CD14-positive monocyte (primary cell): ENCODE measurements at regions not wholly inside any gene's neighbourhood (a gene's known extent, or its start where the extent isn't known, plus 50 kb on each side); places are given as distances from the start of the nearest gene placed in this dataset.

Source experiments
- DNase-seq, 3 donors: peaks; one replicate each; pipeline ENCODE4 v3.0.0-alpha.2; 2011 to 2022
- H2AFZ ChIP-seq: 2 replicates; pipeline ENCODE4 v1.6.0; 2012; ENCODE audit warnings: mild to moderate bottlenecking, low read depth, low read length, inconsistent platforms; ENCODE audit not compliant: insufficient read depth, poor library complexity, severe bottlenecking
- H3K27ac ChIP-seq, 2 donors: 1 replicate in 1 of 2; 2 replicates in 1 of 2; pipeline ENCODE4 v1.5.1; 2012 to 2013; ENCODE audit warnings: low read length in 2 of 2, control low read depth in 1 of 2, inconsistent platforms in 1 of 2, low read depth in 1 of 2, mild to moderate bottlenecking in 1 of 2
- H3K27me3 ChIP-seq, 2 donors: one replicate each; pipeline versions ENCODE4 v1.6.0 to v1.6.1; 2011 to 2013; ENCODE audit warnings: low read length in 2 of 2; ENCODE audit not compliant: control insufficient read depth in 2 of 2, insufficient read depth in 2 of 2
- H3K36me3 ChIP-seq, 2 donors: replicated peaks in 1 of 2; 1 replicate in 1 of 2; 2 replicates in 1 of 2; pipeline versions ENCODE4 v1.5.1 to v1.6.1; 2012 to 2013; ENCODE audit warnings: low read length in 2 of 2, control low read depth in 1 of 2, inconsistent platforms in 1 of 2, mild to moderate bottlenecking in 1 of 2; ENCODE audit not compliant: insufficient read depth in 2 of 2, control insufficient read depth in 1 of 2
- H3K4me1 ChIP-seq, 2 donors: 1 replicate in 1 of 2; 2 replicates in 1 of 2; pipeline versions ENCODE4 v1.5.1 to v1.6.1; 2012 to 2013; ENCODE audit warnings: low read length in 2 of 2, control low read depth in 1 of 2, inconsistent platforms in 1 of 2, mild to moderate bottlenecking in 1 of 2, moderate library complexity in 1 of 2; ENCODE audit not compliant: insufficient read depth in 2 of 2, control insufficient read depth in 1 of 2
- H3K4me2 ChIP-seq: replicated peaks from 2 replicates; pipeline ENCODE3; 2012; ENCODE audit warnings: low read length, moderate library complexity, mild to moderate bottlenecking; ENCODE audit not compliant: poor library complexity, severe bottlenecking; ENCODE audit errors: extremely low read depth
- H3K4me3 ChIP-seq, 3 experiments: fragments of 200-600 bp in 1 of 3; sonication (generic) in 1 of 3; replicated peaks in 1 of 3; 1 replicate in 2 of 3; 2 replicates in 1 of 3; pipeline ENCODE4 v1.5.1; 2011 to 2013; ENCODE audit warnings: low read length in 3 of 3, mild to moderate bottlenecking in 3 of 3, control low read depth in 2 of 3, low read depth in 2 of 3, inconsistent platforms in 1 of 3, moderate library complexity in 1 of 3
- H3K79me2 ChIP-seq: 2 replicates; pipeline ENCODE4 v1.6.0; 2012; ENCODE audit warnings: mild to moderate bottlenecking, control low read depth, inconsistent platforms, low read length, moderate library complexity; ENCODE audit not compliant: insufficient read depth
- H3K9ac ChIP-seq: 2 replicates; pipeline ENCODE4 v1.6.0; 2017; ENCODE audit warnings: low read length, mild to moderate bottlenecking; ENCODE audit not compliant: insufficient read depth, poor library complexity, severe bottlenecking
- H3K9me3 ChIP-seq, 2 donors: replicated peaks in 1 of 2; 1 replicate in 1 of 2; 2 replicates in 1 of 2; pipeline versions ENCODE4 v1.5.1 to v1.6.1; 2012 to 2013; ENCODE audit warnings: low read length in 2 of 2, control low read depth in 1 of 2; ENCODE audit not compliant: control insufficient read depth in 1 of 2, insufficient read depth in 1 of 2
- H4K20me1 ChIP-seq: 2 replicates; pipeline ENCODE4 v1.6.0; 2012; ENCODE audit warnings: mild to moderate bottlenecking, low read length, control low read depth, moderate library complexity; ENCODE audit not compliant: insufficient read depth
- H3K27ac Mint-ChIP-seq, 7 donors: one replicate each; pipeline ENCODE4 v1.8.0; 2020; ENCODE audit warnings: mild to moderate bottlenecking in 7 of 7, mixed read lengths in 7 of 7, moderate library complexity in 6 of 7, inconsistent platforms in 2 of 7
- H3K27me3 Mint-ChIP-seq, 3 donors: one replicate each; pipeline ENCODE4 v1.8.0; 2021 to 2022; ENCODE audit warnings: low read depth in 3 of 3, mild to moderate bottlenecking in 3 of 3, mixed read lengths in 3 of 3, moderate library complexity in 3 of 3, inconsistent platforms in 1 of 3
- H3K36me3 Mint-ChIP-seq, 2 donors: one replicate each; pipeline ENCODE4 v1.8.0; 2020; ENCODE audit warnings: mixed read lengths in 2 of 2, inconsistent platforms in 1 of 2, mild to moderate bottlenecking in 1 of 2
- H3K4me1 Mint-ChIP-seq: one replicate; pipeline ENCODE4 v1.8.0; 2020; ENCODE audit warnings: mild to moderate bottlenecking, mixed read lengths
- H3K4me3 Mint-ChIP-seq, 2 donors: one replicate each; pipeline ENCODE4 v1.8.0; 2020; ENCODE audit warnings: mild to moderate bottlenecking in 2 of 2, mixed read lengths in 2 of 2, moderate library complexity in 1 of 2
- H3K9me3 Mint-ChIP-seq, 7 donors: one replicate each; pipeline ENCODE4 v1.8.0; 2020 to 2022; ENCODE audit warnings: mixed read lengths in 7 of 7, mild to moderate bottlenecking in 6 of 7, moderate library complexity in 6 of 7, inconsistent platforms in 2 of 7
- WGBS: methylation state at CpG from one replicate; pipeline ENCODE4 v1.1.5; 2013; ENCODE audit warnings: missing lambda C conversion rate; ENCODE audit not compliant: insufficient coverage; 5-methylcytosine and 5-hydroxymethylcytosine counted together
- intact Hi-C, 2 donors: fragments of 100-400 bp; cut with micrococcal nuclease; formaldehyde crosslinking; loops; one replicate each; pipeline versions ENCODE4 v1.15.0 to v1.15.1; 2023
- TF ChIP-seq, protein P1 (sequence below): fragments of 200-600 bp; IDR thresholded peaks from one replicate; pipeline ENCODE4 v1.8.0; 2022; ENCODE audit warnings: antibody characterized with exemption, mild to moderate bottlenecking

DNA sequence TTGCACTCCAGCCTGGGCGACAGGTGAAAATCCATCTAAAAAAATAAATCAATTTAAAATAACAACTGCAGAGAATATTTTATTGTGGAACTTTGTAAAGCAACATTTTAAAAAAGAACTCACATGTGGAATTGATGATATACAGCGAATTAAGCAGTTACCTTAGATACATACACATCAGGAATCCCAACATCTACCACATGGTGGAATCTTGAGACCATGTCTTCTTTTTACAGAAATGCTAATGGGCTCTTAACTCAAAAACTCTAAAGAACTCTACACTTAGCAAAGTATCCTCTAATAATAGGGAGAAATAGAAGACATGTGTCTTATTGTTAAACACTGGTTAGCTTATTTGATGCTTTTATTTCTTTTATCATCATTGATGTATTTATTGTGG is 373.6 kb downstream of the CDH7 start:
- H3K36me3 ChIP-seq, result no peaks in the 10 kb centered on the region
- no peaks in the 10 kb centered on the region for H3K4me1 ChIP-seq
- H4K20me1 ChIP-seq, result no peaks in the 10 kb centered on the region
- peaks cover 0 to 2% (median 0%) of the 10 kb centered on the region in 3 donors for H3K27me3 Mint-ChIP-seq
- no CpG with 5 or more reads among the region's 2 CpGs for WGBS
- H3K9me3 ChIP-seq, result no peaks in the 10 kb centered on the region
- H2AFZ ChIP-seq, result no peak overlapping the region
- no peak overlapping the region for H3K4me3 Mint-ChIP-seq
- H3K36me3 Mint-ChIP-seq, result no peaks in the 10 kb centered on the region
- no peak overlapping the region for H3K27ac Mint-ChIP-seq
- H3K9ac ChIP-seq, result no peak overlapping the region
- no peaks in the 10 kb centered on the region for H3K79me2 ChIP-seq
- no peak overlapping the region for H3K4me2 ChIP-seq
- H3K4me3 ChIP-seq, result no peak overlapping the region
- intact Hi-C loops, result no loop called here
- no peaks in the 10 kb centered on the region for H3K9me3 Mint-ChIP-seq
- TF ChIP-seq, protein P1, sequence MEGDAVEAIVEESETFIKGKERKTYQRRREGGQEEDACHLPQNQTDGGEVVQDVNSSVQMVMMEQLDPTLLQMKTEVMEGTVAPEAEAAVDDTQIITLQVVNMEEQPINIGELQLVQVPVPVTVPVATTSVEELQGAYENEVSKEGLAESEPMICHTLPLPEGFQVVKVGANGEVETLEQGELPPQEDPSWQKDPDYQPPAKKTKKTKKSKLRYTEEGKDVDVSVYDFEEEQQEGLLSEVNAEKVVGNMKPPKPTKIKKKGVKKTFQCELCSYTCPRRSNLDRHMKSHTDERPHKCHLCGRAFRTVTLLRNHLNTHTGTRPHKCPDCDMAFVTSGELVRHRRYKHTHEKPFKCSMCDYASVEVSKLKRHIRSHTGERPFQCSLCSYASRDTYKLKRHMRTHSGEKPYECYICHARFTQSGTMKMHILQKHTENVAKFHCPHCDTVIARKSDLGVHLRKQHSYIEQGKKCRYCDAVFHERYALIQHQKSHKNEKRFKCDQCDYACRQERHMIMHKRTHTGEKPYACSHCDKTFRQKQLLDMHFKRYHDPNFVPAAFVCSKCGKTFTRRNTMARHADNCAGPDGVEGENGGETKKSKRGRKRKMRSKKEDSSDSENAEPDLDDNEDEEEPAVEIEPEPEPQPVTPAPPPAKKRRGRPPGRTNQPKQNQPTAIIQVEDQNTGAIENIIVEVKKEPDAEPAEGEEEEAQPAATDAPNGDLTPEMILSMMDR, result no peak
- no peaks in the 10 kb centered on the region for H3K4me1 Mint-ChIP-seq
- no peak for DNase-seq
- H3K27me3 ChIP-seq, result no peaks in the 10 kb centered on the region
- no peak overlapping the region for H3K27ac ChIP-seq

DNA sequence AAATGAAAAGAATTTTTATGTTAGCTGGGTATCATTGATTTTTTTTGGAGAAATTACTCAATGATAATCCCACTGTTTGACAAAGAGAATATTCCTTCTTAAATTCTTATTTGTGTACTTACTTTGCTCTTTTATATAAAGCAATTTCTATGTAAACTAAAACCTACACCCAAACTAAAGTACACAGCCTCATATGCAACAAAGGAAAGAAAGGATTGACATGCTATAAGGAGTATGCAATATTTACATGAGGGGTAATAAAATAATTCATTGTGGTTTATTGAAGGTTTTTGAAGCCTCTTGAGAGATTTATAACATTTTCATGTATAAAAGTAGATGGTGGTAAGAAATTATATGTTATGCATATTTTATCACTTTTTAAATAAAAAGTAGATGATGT is 368.5 kb downstream of the CDH7 start:
- TF ChIP-seq, protein P1, result no peak
- H3K4me3 ChIP-seq, result no peak overlapping the region
- no peak overlapping the region for H3K4me3 Mint-ChIP-seq

More for the DNA sequence above, 368.5 kb downstream of the CDH7 start:
- Histone ChIP-seq H3K27ac (no peak overlapping the region), H4K20me1 (no peaks in the 10 kb centered on the region), H3K9me3 (no peaks in the 10 kb centered on the region), H3K36me3 (no peaks in the 10 kb centered on the region), H2AFZ (no peak overlapping the region), H3K79me2 (no peaks in the 10 kb centered on the region), H3K4me2 (no peak overlapping the region), H3K4me1 (no peaks in the 10 kb centered on the region), H3K9ac (no peak overlapping the region), H3K27me3 (no peaks in the 10 kb centered on the region)
- intact Hi-C loops, result no loop called here
- Mint-ChIP-seq H3K36me3 (no peaks in the 10 kb centered on the region), H3K27ac (no peak overlapping the region), H3K27me3 (peaks cover 0 to 2% (median 0%) of the 10 kb centered on the region in 3 donors), H3K4me1 (no peaks in the 10 kb centered on the region), H3K9me3 (peaks cover 0 to 2% (median 0%) of the 10 kb centered on the region in 7 donors)
- no peak for DNase-seq
